H1 (cell line): ENCODE measurements at regions not wholly inside any gene's neighbourhood (a gene's known extent, or its start where the extent isn't known, plus 50 kb on each side); places are given as distances from the start of the nearest gene placed in this dataset.

ENCODE experiments used
- CTCF ChIA-PET: fragments of 300-600 bp; sonication (Branson Sonifier 250); formaldehyde crosslinking; loops from one replicate; lab custom pipeline; 2021; ENCODE audit not compliant: partially characterized antibody; lab: Charles Lee
- POLR2A ChIA-PET: fragments of 300-600 bp; sonication (Branson Sonifier 250); formaldehyde crosslinking; loops from one replicate; lab custom pipeline; 2021; ENCODE audit warnings: inconsistent platforms; ENCODE audit not compliant: partially characterized antibody; lab: Charles Lee
- DNase-seq, 2 experiments: peaks; one replicate each; pipeline versions ENCODE4 v3.0.0 to v3.0.0-alpha.2; 2010 to 2022; ENCODE audit warnings: low spot score in 2 of 2, low read depth in 1 of 2, mixed read lengths in 1 of 2
- FAIRE-seq: peaks from 2 replicates; lab custom pipeline; 2011; peaks lifted over from hg19 to GRCh38; lab: Jason Lieb, UNC
- H2AFZ ChIP-seq: 2 replicates; pipeline ENCODE4 v1.8.1; 2012; ENCODE audit warnings: low read length, inconsistent platforms
- H2AK5ac ChIP-seq: 2 replicates; pipeline ENCODE4 v1.6.1; 2013; ENCODE audit warnings: low read depth, low read length
- H2BK120ac ChIP-seq: replicated peaks from 2 replicates; pipeline ENCODE3; 2013; ENCODE audit warnings: low read depth, low read length, inconsistent platforms
- H2BK12ac ChIP-seq: 2 replicates; pipeline ENCODE4 v1.6.1; 2013; ENCODE audit warnings: low read depth, low read length
- H2BK15ac ChIP-seq: 2 replicates; pipeline ENCODE4 v1.6.1; 2013; ENCODE audit warnings: low read length
- H2BK20ac ChIP-seq: 2 replicates; pipeline ENCODE4 v1.6.1; 2013; ENCODE audit warnings: low read length
- H2BK5ac ChIP-seq: 2 replicates; pipeline ENCODE4 v1.6.1; 2013; ENCODE audit warnings: low read depth, low read length
- H3K14ac ChIP-seq: 2 replicates; pipeline ENCODE4 v1.6.1; 2013; ENCODE audit warnings: inconsistent platforms; ENCODE audit not compliant: insufficient read length
- H3K18ac ChIP-seq: 2 replicates; pipeline ENCODE4 v1.6.1; 2013; ENCODE audit warnings: low read length; ENCODE audit errors: extremely low read depth
- H3K23ac ChIP-seq: 2 replicates; pipeline ENCODE4 v1.6.1; 2013; ENCODE audit warnings: inconsistent platforms; ENCODE audit not compliant: insufficient read length
- H3K23me2 ChIP-seq: 2 replicates; pipeline ENCODE4 v1.6.1; 2013; ENCODE audit warnings: low read depth, low read length
- H3K27ac ChIP-seq: 2 replicates; pipeline ENCODE4 v1.6.1; 2011; ENCODE audit warnings: low read depth, low read length, inconsistent platforms
- H3K27me3 ChIP-seq, 4 experiments: replicated peaks in 1 of 4; 1 replicate in 1 of 4; 2 replicates in 3 of 4; pipeline versions ENCODE4 v1.6.1 to v1.8.1; 2011 to 2013; ENCODE audit warnings: low read length in 3 of 4, mild to moderate bottlenecking in 3 of 4, inconsistent platforms in 2 of 4, mixed read lengths in 2 of 4, moderate library complexity in 1 of 4; ENCODE audit not compliant: control insufficient read depth in 3 of 4, insufficient read depth in 3 of 4; ENCODE audit errors: extremely low read depth in 1 of 4
- H3K36me3 ChIP-seq, 4 experiments: 2 replicates each; pipeline versions ENCODE4 v1.6.1 to v1.8.1; 2011 to 2013; ENCODE audit warnings: mild to moderate bottlenecking in 4 of 4, low read length in 3 of 4, moderate library complexity in 2 of 4, control low read depth in 1 of 4, inconsistent platforms in 1 of 4; ENCODE audit not compliant: insufficient read depth in 4 of 4, control insufficient read depth in 2 of 4
- H3K4ac ChIP-seq: replicated peaks from 2 replicates; pipeline ENCODE3; 2013; ENCODE audit warnings: low read length, low read depth, mixed read lengths, inconsistent platforms; ENCODE audit not compliant: insufficient read length
- H3K4me1 ChIP-seq, 4 experiments: replicated peaks in 1 of 4; 1 replicate in 1 of 4; 2 replicates in 3 of 4; pipeline versions ENCODE4 v1.6.1 to v1.8.1; 2011 to 2013; ENCODE audit warnings: low read length in 3 of 4, inconsistent platforms in 2 of 4, mixed read lengths in 1 of 4; ENCODE audit not compliant: insufficient read depth in 4 of 4, control insufficient read depth in 3 of 4
- H3K4me2 ChIP-seq, 2 experiments: 2 replicates each; pipeline versions ENCODE4 v1.6.1 to v1.8.1; 2011 to 2013; ENCODE audit warnings: low read depth in 2 of 2, low read length in 2 of 2, control low read depth in 1 of 2, inconsistent platforms in 1 of 2, mild to moderate bottlenecking in 1 of 2; ENCODE audit not compliant: insufficient read depth in 1 of 2
- H3K4me3 ChIP-seq, 4 experiments: fragments of 200-600, 300-600 bp in 1 of 4; sonication (generic), shearing (Covaris generic), sonication (Bioruptor Twin) in 1 of 4; 2 replicates each; pipeline versions ENCODE4 v1.5.1 to v1.8.1; 2011 to 2016; ENCODE audit warnings: low read length in 4 of 4, low read depth in 3 of 4, control low read depth in 2 of 4, inconsistent platforms in 2 of 4, mild to moderate bottlenecking in 2 of 4, mixed read lengths in 1 of 4, moderate library complexity in 1 of 4; ENCODE audit not compliant: insufficient read depth in 2 of 4; ENCODE audit errors: extremely low read depth in 1 of 4
- H3K56ac ChIP-seq: replicated peaks from 2 replicates; pipeline ENCODE3; 2013; ENCODE audit warnings: low read depth, mild to moderate bottlenecking, mixed read lengths, low read length, inconsistent platforms; ENCODE audit not compliant: insufficient read length
- H3K79me1 ChIP-seq: 2 replicates; pipeline ENCODE4 v1.6.1; 2013; ENCODE audit warnings: low read depth, low read length, control low read depth
- H3K79me2 ChIP-seq, 2 experiments: 2 replicates each; pipeline versions ENCODE4 v1.6.1 to v1.8.1; 2012 to 2013; ENCODE audit warnings: low read length in 2 of 2, mild to moderate bottlenecking in 2 of 2, inconsistent platforms in 1 of 2; ENCODE audit not compliant: insufficient read depth in 2 of 2, control insufficient read depth in 1 of 2
- H3K9ac ChIP-seq, 4 experiments: replicated peaks in 1 of 4; 1 replicate in 1 of 4; 2 replicates in 3 of 4; pipeline versions ENCODE4 v1.6.1 to v1.8.1; 2011 to 2013; ENCODE audit warnings: low read depth in 3 of 4, low read length in 3 of 4, control low read depth in 2 of 4, mild to moderate bottlenecking in 2 of 4, moderate library complexity in 2 of 4, inconsistent platforms in 1 of 4; ENCODE audit errors: extremely low read depth in 1 of 4
- H3K9me3 ChIP-seq, 2 experiments: 2 replicates each; pipeline versions ENCODE4 v1.6.1 to v1.8.1; 2012 to 2013; ENCODE audit warnings: mild to moderate bottlenecking in 2 of 2, moderate library complexity in 2 of 2, control low read depth in 1 of 2, inconsistent platforms in 1 of 2, low read depth in 1 of 2, low read length in 1 of 2, mixed read lengths in 1 of 2; ENCODE audit not compliant: insufficient read depth in 2 of 2
- H4K20me1 ChIP-seq, 2 experiments: replicated peaks in 1 of 2; 2 replicates each; pipeline versions ENCODE3 to v1.8.1; 2011 to 2013; ENCODE audit warnings: inconsistent platforms in 2 of 2, low read length in 2 of 2, mild to moderate bottlenecking in 1 of 2; ENCODE audit not compliant: insufficient read depth in 2 of 2, control insufficient read depth in 1 of 2
- H4K5ac ChIP-seq: 2 replicates; pipeline ENCODE4 v1.6.1; 2013; ENCODE audit warnings: low read length, low read depth, mixed read lengths, inconsistent platforms; ENCODE audit not compliant: insufficient read length
- H4K8ac ChIP-seq: 2 replicates; pipeline ENCODE4 v1.8.0; 2013; ENCODE audit warnings: mild to moderate bottlenecking, moderate library complexity, low read length, inconsistent platforms; ENCODE audit not compliant: insufficient read depth; ENCODE audit errors: extremely low read depth
- H4K91ac ChIP-seq: replicated peaks from 2 replicates; pipeline ENCODE3; 2013; ENCODE audit warnings: low read length, mixed read lengths, inconsistent platforms; ENCODE audit not compliant: insufficient read length
- KDM5A ChIP-seq: fragments of 200-600 bp; IDR thresholded peaks from 2 replicates; pipeline ENCODE4 v1.7.1; 2012; ENCODE audit warnings: mild to moderate bottlenecking, low read length, inconsistent platforms, mixed read lengths
- YY1 ChIP-seq: IDR thresholded peaks from 2 replicates; pipeline ENCODE4 v1.6.1; 2011; ENCODE audit warnings: low read depth, mild to moderate bottlenecking, low read length
- WGBS, 2 experiments: shearing (Covaris generic) in 1 of 2; methylation state at CpG; one replicate each; pipeline versions ENCODE4 v1.1.6 to v1.1.7; 2013 to 2015; ENCODE audit warnings: low lambda C conversion rate in 2 of 2, mixed read lengths in 2 of 2, inconsistent platforms in 1 of 2, low coverage in 1 of 2, missing lambda C conversion rate in 1 of 2; ENCODE audit not compliant: insufficient replicate concordance in 2 of 2, insufficient coverage in 1 of 2, insufficient read length in 1 of 2; ENCODE audit errors: extremely low coverage in 1 of 2, missing lambda C conversion rate in 1 of 2; 5-methylcytosine and 5-hydroxymethylcytosine counted together

DNA sequence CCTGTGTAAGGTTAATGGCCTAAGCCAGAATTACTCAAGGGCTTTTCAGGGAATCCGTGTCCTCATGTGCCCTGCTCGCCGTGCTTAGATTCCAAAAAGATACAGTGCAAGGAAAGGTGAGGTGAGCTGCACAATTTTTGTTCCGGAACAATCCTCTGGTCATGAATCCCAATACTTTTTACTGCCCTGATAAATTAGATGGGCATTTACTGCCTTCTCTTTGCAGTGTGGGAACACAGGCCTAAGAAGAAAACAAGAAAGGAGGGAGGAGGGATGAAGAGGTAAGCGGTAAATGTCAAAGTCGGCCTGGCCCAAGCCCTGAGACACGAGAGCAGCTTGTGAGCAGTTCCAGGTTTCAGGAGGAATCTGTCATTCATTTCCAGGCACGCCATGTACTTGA, 390.9 kb upstream of the SULF2 start:
- no peaks in the 10 kb centered on the region for H3K9me3 ChIP-seq
- TF ChIP-seq KDM5A (no peak), YY1 (no peak)
- FAIRE-seq (no peak), DNase-seq (no peak)
- H2BK12ac ChIP-seq: peak overlapping the region; percentile 53; the same call in 1 of the 2 replicates
- no peak overlapping the region for H3K4me2 ChIP-seq
- H3K79me1 ChIP-seq: no peaks in the 10 kb centered on the region
- no peak overlapping the region for H3K9ac ChIP-seq
- H4K91ac ChIP-seq: no peak overlapping the region
- no peak overlapping the region for H3K23ac ChIP-seq
- H3K23me2 ChIP-seq: no peaks in the 10 kb centered on the region; the same call in 1 of the 2 replicates
- POLR2A ChIA-PET: no interaction called here
- no peaks in the 10 kb centered on the region for H3K27me3 ChIP-seq
- H2AFZ ChIP-seq: no peak overlapping the region
- no peak overlapping the region for H2AK5ac ChIP-seq
- H3K4me3 ChIP-seq: no peak overlapping the region
- no peak overlapping the region for H3K56ac ChIP-seq
- WGBS, 2 experiments: 95% methylated on average over 8 of the region's 8 CpGs; no CpG with 5 or more reads in 1 of the 2 experiments
- H2BK5ac ChIP-seq: no peak overlapping the region
- no peak overlapping the region for H2BK120ac ChIP-seq
- H4K20me1 ChIP-seq: no peaks in the 10 kb centered on the region
- H3K27ac ChIP-seq: no peak overlapping the region
- H3K36me3 ChIP-seq: no peaks in the 10 kb centered on the region
- no peak overlapping the region for H2BK20ac ChIP-seq
- H3K4ac ChIP-seq: no peak overlapping the region
- H4K5ac ChIP-seq: no peak overlapping the region
- H3K4me1 ChIP-seq: peaks cover 0 to 2% (median under 1%) of the 10 kb centered on the region in 4 experiments; a peak in 2 of 7 replicates
- no peak overlapping the region for H3K18ac ChIP-seq
- CTCF ChIA-PET: interaction anchor here (1.0 to 2.2 kb wide), 3 partner anchors 14 to 512 kb away, joined by 3 to 8 read pairs (median 4); no protein-coding TSS in a partner anchor
- H3K79me2 ChIP-seq: no peaks in the 10 kb centered on the region
- H2BK15ac ChIP-seq: no peak overlapping the region
- no peak overlapping the region for H4K8ac ChIP-seq
- no peak overlapping the region for H3K14ac ChIP-seq
